ENCODE measurements at regions not wholly inside any gene's neighbourhood (a gene's known extent, or its start where the extent isn't known, plus 50 kb on each side); places are given as distances from the start of the nearest gene placed in this dataset.
"Not testable (repeated sequence)": the region's sequence is repeated elsewhere in the genome, so short reads cannot be mapped to it uniquely, and the experiment has no call there.

- no peak for DNase-seq
Measured at GRCh38 chr7:118843456-118843855, 619.0 kb downstream of the ANKRD7 start.

- DNase-seq, result no peak
Measured at GRCh38 chr7:118844748-118845147, 620.2 kb downstream of the ANKRD7 start.

- DNase-seq, result no peak
Measured at GRCh38 chr7:118845791-118846190, 621.3 kb downstream of the ANKRD7 start.

GRCh38 chr7:118846977-118847376, 622.5 kb downstream of the ANKRD7 start:
- DNase-seq, result no peak

GRCh38 chr7:118855290-118855689, 630.8 kb downstream of the ANKRD7 start:
- DNase-seq, result no peak

GRCh38 chr7:118858651-118859149, 634.2 kb downstream of the ANKRD7 start:
- DNase-seq, result no peak

- DNase-seq, result no peak
Measured at GRCh38 chr7:118861581-118861980, 637.1 kb downstream of the ANKRD7 start.

- DNase-seq, result no peak
Measured at GRCh38 chr7:118862740-118863139, 638.2 kb downstream of the ANKRD7 start.

GRCh38 chr7:118863966-118864365, 639.5 kb downstream of the ANKRD7 start:
- no peak for DNase-seq

- no peak for DNase-seq
Measured at GRCh38 chr7:118867860-118868259, 643.4 kb downstream of the ANKRD7 start.

GRCh38 chr7:118869141-118869540, 644.6 kb downstream of the ANKRD7 start:
- not testable (repeated sequence) for DNase-seq

GRCh38 chr7:118870187-118870586, 645.7 kb downstream of the ANKRD7 start:
- no peak for DNase-seq

GRCh38 chr7:118872568-118872967, 648.1 kb downstream of the ANKRD7 start:
- no peak for DNase-seq

- no peak for DNase-seq
Measured at GRCh38 chr7:118877187-118877586, 652.7 kb downstream of the ANKRD7 start.

- DNase-seq, result no peak
Measured at GRCh38 chr7:118878336-118878735, 653.8 kb downstream of the ANKRD7 start.

GRCh38 chr7:118898284-118898683, 673.8 kb downstream of the ANKRD7 start:
- no peak for DNase-seq

- no peak for DNase-seq
Measured at GRCh38 chr7:118902600-118902999, 678.1 kb downstream of the ANKRD7 start.

GRCh38 chr7:118907911-118908527, 683.5 kb downstream of the ANKRD7 start:
- DNase-seq, result no peak

- DNase-seq, result not testable (repeated sequence)
Measured at GRCh38 chr7:118916120-118916519, 691.6 kb downstream of the ANKRD7 start.

- no peak for DNase-seq
Measured at GRCh38 chr7:118918556-118918955, 694.1 kb downstream of the ANKRD7 start.

- DNase-seq, result no peak
Measured at GRCh38 chr7:118938845-118939244, 714.3 kb downstream of the ANKRD7 start.

GRCh38 chr7:118944271-118944670, 719.8 kb downstream of the ANKRD7 start:
- no peak for DNase-seq

GRCh38 chr7:118945911-118946682, 721.6 kb downstream of the ANKRD7 start:
- DNase-seq, result no peak

- DNase-seq, result no peak
Measured at GRCh38 chr7:118948508-118948907, 724.0 kb downstream of the ANKRD7 start.
